PC-9 (cell line): ENCODE measurements at regions not wholly inside any gene's neighbourhood (a gene's known extent, or its start where the extent isn't known, plus 50 kb on each side); places are given as distances from the start of the nearest gene placed in this dataset.

Experiments used
- EZH2 ChIP-seq: fragments of 200-600 bp; sonication (generic); IDR thresholded peaks from 2 replicates; pipeline ENCODE4 v1.8.0; 2017; ENCODE audit warnings: antibody characterized with exemption, low read depth
- TF ChIP-seq, protein P1 (sequence below): fragments of 200-600 bp; sonication (generic); conservative IDR thresholded peaks from 2 replicates; pipeline ENCODE4 v1.6.1; 2017; ENCODE audit warnings: mixed run types, antibody characterized with exemption, mild to moderate bottlenecking, moderate library complexity

DNA sequence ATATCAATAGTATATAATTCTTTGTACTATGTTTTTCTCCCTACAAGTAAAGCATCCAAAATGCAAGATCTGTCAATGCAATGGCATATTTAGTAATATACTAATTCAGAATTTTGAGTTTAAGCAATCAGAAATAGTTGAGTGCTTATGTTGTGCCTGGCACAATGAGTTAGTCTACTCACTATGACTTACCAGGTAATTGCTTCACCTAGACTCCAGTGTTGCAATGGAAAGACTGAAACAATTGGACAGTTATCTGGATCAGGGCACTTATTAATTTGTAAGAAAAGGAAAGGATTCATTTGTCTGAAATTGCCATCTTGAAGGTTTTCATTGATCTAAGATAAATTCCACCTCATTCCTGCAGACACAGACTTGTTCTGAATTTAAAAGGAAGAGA is 97.6 kb upstream of the TCF4 start:
- TF ChIP-seq, protein P1, sequence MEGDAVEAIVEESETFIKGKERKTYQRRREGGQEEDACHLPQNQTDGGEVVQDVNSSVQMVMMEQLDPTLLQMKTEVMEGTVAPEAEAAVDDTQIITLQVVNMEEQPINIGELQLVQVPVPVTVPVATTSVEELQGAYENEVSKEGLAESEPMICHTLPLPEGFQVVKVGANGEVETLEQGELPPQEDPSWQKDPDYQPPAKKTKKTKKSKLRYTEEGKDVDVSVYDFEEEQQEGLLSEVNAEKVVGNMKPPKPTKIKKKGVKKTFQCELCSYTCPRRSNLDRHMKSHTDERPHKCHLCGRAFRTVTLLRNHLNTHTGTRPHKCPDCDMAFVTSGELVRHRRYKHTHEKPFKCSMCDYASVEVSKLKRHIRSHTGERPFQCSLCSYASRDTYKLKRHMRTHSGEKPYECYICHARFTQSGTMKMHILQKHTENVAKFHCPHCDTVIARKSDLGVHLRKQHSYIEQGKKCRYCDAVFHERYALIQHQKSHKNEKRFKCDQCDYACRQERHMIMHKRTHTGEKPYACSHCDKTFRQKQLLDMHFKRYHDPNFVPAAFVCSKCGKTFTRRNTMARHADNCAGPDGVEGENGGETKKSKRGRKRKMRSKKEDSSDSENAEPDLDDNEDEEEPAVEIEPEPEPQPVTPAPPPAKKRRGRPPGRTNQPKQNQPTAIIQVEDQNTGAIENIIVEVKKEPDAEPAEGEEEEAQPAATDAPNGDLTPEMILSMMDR: no peak
- no peak for TF ChIP-seq EZH2
